HG03097 (cell line): ENCODE measurements at regions not wholly inside any gene's neighbourhood (a gene's known extent, or its start where the extent isn't known, plus 50 kb on each side); places are given as distances from the start of the nearest gene placed in this dataset.
"Not testable (repeated sequence)": the region's sequence is repeated elsewhere in the genome, so short reads cannot be mapped to it uniquely, and the experiment has no call there.

ENCODE experiments used
- ATAC-seq: cut with Tn5 transposase; IDR thresholded peaks from one replicate; pipeline ENCODE4 v1.9.1; 2021; ENCODE audit not compliant: unreplicated experiment, low FRiP score

DNA sequence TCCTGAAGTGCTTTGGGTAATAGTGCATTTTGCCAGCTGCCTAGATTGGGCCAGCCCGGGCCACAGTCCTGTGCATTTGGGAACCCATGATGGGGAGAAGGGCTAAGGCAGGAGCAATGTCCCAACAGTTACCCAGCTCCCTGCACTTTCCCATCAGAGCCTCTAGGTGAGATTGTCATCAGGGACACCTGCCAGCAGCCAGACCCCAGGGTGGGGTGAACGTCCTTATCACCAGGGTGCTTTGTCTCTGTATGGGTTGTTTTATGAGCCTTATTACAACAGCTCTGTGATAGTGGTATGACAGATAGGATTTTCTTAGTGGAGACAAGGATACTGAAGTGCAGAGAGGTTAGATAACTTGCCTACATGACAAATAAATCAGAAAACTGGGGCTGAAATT is 365.7 kb downstream of the OSTF1 start:
- no peak for ATAC-seq

DNA sequence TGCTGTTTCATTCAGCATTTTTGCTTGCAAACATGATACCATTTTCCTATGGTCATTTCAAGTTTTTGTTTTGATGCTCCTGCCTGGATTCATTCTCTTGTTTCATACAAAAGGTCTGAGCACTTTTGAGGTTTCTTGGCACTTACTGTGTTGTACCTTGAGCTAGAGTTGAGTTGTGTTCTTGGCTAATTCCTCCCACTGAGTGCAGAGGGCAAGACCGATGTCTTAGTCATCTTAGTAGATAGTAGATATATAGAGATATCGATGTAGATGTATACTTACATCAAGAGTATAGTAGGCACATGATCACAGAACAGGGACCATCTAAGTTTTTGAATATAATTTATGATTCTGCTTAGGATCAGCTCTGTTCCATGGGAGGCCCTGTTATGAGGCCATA is 366.6 kb downstream of the OSTF1 start:
- ATAC-seq = no peak

DNA sequence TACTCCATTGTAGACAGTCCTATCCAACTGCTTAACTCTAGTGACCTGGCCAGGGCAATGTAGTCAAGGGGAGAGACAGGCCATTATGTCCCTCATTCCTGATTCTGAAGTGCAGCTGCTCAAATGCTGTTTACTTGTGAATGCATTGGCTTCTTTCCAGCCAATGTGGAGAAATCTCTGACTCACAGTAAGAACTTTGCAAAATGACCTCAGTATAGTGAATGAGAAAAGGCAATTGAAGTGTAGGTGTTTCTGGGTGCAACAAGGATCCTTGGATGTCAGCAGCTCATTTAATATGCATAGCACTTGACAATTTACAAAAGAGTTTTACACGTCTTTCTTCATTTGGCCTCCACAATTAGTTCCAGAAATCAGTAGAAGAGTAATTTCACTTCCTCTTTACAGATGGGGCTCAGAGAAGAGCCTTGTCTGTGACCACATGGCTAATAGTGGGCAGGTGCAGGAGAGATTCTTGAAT is 367.2 kb downstream of the OSTF1 start:
- peak; percentile 91 for ATAC-seq

DNA sequence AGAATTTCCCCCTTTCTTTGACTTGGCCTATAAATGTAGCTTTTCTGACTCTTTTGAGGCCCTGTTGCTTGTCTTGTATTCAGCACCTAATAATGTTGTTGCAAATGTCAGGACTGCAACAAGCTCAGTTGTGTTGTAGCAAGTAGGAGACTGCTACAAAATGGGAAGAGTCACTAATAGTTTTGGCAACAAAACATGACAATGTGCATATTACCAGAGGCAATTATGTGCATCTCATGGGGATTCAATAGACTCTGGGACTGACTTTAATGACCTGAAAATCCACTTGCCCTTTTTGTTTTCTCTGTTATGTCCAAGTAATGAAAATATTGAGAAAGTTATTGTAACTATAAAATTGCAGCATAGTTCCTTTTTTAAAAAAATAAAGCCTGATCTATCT is 368.4 kb downstream of the OSTF1 start:
- ATAC-seq = no peak

DNA sequence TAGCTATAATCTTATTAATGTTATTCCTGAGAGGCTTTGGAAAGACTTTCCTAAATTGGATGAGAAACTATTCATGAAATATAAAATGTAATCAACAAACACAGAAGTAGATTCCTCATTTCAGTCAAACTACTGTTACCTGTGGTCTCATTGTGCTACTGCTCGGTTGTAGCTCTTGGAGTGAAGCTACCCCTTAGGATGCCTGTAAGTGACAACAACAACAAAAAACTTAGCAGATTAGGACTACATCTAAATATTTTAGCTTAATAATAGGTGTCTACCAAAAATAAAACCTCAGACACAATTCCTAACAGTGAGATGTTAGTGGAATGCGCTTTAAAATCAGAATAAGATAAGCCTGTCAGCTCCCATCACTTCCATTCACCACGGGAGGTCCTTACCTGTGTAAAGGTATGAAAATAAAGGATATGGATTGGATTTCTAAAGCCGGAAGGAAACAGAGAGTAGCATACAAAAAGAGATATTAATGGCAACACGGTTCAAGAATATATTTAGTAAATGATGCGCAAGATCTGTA is 369.2 kb downstream of the OSTF1 start:
- ATAC-seq = no peak

DNA sequence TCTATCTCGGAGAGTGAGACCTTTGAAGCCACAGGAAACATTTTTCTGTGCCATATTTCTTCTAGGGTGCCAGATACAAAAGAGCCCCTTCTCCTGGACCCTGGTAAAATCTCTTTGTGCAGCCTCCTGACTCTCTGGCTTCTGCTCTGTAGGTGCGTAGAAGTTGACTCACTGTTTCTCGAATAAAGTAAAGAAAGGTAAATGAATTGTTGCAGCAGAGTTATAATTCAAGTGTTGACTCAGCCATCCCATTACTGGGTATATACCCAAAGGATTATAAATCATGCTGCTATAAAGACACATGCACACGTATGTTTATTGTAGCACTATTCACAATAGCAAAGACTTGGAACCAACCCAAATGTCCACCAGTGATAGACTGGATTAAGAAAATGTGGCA is 371.0 kb downstream of the OSTF1 start:
- not testable (repeated sequence) for ATAC-seq

DNA sequence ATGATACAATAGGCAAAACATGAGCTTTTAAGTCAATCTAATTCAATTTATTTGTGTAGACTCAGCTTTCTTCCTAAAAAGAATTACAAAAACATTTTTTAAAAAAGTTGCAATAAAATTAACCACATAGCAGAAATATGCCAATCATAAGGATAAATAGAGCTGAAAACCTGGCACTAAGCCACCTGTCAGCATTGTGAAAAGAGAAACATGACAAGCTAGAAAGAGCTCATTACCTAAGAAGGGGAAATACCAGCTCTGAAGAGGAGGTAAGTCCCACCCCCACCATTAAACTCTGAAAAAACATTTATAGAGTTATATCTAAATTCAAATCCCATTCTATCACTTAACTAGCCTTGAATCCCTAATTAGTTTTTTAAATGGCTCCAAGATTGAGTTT is 372.9 kb downstream of the OSTF1 start:
- ATAC-seq = no peak

DNA sequence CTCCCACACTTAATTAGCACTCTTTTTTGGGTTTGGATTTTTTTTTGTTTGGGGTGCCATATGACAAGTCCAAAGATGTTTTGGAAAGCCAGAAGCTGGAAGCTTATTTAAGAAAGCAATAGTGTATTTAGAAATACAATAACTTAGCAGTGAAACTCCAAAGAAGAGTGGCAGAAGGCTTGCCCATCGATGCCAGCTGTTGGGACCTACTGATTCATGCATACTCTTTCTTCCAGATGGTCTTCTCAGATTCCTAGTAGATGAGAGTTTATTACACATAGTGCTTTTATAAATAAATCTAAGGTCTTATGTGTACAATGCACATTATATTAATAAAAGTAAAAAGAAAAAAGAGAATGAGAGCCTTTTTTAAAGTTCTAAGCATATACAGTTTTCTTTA is 374.6 kb downstream of the OSTF1 start:
- no peak for ATAC-seq

DNA sequence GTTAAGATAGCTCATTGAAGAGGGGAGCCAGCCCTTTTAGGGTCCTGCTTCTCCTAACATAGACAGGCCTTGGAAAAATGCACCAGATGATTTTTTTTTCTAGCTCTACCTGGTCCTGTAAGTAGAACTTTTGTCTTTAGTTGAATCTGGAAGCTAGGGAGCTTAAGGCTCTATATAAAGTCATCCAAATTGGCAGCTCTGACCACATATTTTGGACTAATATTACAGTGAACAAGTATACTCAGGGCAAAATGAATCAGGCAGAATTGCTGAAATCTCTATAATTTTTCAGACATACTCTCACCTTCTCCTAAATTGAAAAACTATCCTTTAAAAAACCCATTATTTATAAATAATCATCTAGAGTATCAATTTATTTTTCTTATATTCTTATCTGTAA is 375.6 kb downstream of the OSTF1 start:
- no peak for ATAC-seq

DNA sequence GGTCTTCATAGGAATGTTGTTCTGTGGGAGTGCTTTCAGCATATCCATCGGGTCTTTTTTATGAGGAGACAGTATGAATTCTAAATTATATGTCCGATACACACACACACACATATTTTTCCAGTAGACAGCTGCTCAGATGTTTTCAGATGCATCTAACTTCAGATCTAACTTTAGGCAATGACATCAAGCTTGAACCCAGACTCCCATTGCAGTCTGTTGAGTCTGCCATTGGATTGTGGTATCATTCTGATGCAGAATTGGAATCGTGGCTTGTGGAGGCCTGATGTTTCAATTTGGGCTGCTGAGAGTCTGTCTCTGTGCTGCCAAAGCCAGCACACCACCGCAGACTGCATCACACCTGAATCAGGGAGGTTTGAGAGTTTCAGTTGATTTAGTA is 376.4 kb downstream of the OSTF1 start:
- no peak for ATAC-seq

DNA sequence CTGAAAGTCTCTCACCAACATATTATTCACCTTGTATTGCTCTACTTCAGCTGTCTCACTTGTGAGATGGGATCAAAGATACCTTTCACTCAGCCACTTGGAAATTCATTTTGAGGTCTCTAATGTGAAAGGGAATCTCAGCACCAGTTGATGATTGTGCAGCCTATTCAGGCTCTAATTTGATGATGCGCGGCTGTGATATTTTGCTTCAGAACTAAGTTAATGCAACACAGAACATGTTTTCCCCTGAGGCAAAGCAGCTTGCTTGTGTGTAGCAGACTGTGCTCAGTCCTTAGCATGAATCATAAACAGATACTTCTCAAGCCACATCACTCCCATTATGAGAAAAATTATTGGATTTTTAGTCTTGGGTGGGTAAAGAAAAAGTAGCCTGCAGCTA is 378.8 kb downstream of the OSTF1 start:
- no peak for ATAC-seq

DNA sequence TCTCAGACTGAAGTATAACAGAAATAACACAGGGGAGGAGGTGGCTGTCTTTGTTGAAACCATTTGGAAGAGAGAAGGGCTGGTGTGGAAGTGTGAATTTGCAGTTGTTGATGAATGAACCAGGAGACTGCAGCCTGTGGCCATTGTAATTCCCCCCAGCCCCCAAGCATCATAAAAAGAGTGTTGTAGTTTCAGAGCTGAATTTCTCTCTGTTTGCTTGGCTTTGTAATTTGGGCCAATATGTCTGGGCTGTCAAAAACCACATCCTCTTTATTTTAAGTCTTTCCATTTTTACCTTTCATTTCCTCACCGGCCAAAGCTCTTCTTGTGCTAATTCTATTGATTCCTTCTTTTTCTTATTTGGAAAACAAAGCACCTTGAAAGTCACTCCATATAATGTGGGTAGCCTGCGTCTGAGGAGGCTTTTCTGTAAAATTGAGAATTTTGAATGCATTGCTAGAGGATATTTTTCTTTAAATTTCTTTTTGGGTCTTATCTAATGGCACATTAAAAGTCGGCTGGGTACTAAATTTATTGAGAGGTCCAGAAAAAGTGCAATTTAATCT is 383.3 kb downstream of the OSTF1 start:
- ATAC-seq = no peak

DNA sequence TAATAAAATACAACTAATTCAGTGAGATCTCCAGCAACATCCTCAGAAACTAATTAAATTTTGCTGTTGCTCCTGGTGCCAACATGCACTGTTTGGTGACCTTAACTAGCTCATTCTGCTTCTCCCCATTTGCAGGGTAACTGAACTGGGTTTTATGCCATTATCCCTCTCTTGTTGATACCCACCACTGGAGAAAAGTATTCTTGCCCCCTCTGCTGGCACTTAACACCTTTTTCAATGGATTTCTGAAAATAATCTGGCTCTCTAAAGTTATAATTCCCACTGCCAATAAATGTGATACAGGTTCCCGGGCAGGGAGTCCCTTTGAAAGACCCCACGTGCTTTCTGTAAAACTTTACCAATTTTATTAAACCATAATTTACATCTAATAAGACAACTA is 394.3 kb downstream of the OSTF1 start:
- no peak for ATAC-seq

DNA sequence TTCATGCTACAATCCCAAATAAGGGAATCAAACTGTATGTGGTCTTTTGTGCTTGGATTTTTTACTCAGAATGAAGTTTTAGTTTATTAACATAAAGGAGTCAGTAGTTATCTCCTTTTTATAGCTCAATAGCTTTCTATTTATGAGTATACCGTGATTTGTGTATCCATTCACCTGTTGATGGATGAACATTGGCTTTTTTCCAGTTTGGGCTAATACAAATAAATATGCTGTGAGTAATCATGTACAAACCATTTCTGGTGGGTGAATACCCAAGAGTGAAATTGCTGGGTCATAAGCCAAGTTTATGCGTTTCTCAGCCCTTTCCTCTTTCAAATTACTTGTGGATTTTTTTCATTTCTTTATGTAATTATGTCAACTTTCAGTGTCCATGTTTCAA is 395.3 kb downstream of the OSTF1 start:
- ATAC-seq = no peak

DNA sequence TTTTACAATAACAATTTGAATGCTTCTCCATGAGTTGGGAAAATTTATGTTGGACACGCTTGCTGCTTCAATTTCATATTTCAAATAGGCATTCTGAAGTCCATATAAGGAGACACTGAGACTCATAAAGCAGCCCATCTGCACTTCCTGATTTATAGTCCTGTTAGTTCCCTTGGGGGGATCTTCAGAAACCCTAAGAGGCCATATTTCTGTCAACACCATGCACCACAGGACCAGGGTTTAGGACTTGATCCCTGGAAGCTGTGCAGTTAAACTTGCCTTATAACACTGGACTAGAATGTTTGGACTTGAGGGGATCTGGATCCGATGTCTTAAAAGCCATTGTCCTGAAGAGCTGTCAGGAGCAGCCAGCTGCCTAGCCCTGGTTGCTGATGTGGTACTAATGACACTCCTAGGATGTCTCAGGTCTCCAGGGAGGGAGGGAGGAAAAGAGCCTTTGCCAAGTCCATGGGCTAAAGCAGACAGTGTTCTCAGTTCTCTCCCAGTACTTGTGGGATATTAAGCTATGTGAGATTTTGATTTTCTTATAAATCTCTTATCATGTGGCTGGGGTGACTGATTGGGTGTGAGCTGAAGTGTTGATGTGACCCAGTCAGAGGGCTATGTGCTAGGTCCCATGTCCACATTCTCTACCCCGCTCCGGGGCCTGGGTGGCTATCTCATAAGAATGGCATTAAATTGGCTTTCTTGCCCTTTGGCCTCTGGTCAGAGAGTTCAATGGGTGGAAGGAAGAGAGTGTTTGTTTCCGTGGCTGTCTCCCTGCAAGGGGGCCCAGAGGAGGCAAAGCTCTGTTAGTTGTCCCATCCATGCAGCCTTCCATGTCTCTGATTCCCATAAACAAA is 399.8 kb downstream of the OSTF1 start:
- ATAC-seq = no peak

DNA sequence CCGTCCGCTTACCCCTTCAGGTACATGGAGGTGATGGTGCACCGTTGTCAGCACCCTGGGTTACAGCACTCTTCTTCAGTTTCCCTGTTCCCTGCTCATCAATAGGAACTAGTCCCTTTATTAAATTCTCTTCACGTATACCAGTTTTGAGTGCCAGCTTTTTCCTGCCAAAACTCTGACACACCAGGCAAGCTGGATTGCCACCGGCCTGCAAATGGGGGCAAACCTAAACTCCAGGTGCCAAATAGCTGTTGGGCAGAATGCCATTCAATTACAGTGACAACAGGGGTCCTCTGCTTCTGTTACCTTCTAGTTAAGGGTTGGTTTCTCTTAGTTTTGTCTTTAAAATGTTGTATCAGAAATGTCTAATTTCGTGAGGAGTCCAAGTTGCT is 400.4 kb downstream of the OSTF1 start:
- ATAC-seq = no peak

DNA sequence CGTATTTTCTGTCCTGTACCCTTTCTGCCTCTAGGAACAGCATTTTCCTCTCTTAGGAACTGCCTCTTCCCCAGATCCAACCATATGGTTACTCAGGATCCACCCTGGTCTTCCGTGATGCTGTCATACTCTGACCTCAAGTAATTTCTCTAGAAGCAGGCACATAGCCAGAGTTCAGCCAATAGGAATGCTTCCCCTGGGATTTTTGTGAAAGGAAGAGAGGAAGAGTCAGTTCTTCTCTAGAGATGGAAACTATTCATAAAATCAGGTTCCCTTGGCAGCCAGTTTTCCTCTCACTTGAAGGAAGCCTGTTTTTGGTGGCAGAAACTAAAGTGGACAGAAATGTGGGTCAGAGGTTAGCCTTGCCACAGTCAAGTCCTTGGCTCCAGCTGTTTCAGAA is 400.1 kb upstream of the PCSK5 start:
- ATAC-seq = no peak

DNA sequence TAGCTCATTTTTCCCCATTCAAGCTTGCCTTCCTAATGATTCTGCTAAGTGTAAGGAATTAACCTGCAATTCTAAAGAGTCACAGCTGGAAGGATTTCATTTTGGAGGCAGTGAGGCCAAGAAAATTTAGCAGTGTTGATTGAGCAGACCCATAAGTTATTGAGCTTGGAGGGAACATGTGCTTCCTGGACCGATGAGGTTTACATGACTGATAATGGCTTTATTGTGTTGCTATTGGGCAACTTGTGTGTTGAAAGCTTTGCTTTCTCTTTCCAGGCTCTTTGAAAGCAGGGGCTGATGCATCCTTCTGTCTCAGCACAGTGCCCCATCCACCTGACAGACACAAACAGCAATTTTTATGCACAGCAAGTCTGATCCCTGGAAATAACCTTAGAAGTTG is 398.9 kb upstream of the PCSK5 start:
- ATAC-seq = no peak

DNA sequence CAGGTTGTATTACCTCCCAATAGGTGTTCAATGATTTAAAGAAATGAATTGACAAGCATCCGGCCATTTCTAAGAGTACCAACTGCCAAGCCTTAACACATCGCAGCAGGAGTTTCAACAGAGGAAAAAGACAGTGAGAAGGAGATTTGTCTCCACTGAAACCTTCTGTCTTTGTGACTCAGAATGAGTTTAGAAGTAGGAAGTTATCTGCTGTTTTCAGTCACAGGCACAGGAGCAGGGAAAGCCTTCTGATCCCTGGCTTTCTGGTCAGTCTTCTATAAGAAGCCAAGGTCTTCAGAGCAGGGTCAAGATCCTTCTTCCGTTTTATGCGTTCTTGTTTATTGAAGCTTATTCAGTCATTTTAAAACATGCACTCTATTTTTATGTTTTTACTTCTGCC is 390.7 kb upstream of the PCSK5 start:
- no peak for ATAC-seq

DNA sequence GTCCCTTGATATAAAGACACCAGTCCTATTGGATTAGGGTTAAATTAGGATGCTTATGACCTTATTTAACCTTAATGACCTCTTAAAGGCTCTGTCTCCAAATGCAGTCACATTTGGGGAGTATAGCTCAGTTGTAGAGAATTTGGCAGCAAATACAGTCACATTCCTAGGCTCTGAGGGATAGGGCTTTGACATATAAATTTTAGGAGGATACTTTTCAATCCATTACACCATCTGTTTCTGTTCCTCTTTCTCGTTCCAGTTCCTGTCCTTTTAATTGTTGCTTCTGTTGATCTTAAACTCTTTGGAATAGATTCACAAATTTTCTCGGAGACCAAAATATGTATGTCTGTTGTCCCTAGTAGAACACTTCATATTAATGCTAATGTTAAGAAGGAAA is 390.0 kb upstream of the PCSK5 start:
- no peak for ATAC-seq

DNA sequence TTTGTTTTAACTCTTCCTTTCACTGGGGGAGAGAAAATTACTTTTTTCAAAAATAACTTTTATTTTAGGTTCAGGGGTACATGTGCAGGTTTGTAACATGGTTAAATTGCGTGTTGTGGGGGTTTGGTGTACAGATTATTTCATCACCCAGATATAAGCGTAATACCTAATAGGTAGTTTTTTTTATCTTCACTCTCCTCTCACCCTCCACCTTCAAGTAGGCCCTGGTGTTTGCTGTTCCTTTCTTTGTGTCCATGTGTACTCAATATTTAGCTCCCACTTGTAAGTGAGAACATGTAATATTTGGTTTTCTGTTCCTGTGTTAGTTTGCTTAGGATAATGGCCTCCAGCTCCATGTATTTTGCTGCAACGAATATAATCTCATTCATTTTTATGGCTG is 389.5 kb upstream of the PCSK5 start:
- ATAC-seq = not testable (repeated sequence)

DNA sequence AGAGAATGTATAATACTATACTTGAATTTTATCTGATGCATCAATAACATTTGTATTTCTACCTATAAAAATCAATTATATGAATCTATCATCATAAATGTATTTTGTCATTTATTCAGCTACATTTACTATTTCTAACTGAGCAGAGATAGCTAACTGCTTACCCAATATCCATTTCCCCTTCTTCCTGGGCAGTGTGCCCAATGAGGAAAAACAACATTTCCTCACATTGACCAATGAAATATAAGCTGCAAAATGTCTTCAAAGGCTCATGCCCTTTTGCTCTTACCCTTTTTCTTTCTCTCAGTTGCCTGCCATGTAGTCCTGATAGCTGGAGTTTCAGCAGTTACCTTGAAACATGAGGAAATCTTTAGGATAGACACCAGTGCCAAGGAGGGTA is 385.8 kb upstream of the PCSK5 start:
- ATAC-seq = no peak
